22Rv1 (cell line): ENCODE measurements at regions not wholly inside any gene's neighbourhood (a gene's known extent, or its start where the extent isn't known, plus 50 kb on each side); places are given as distances from the start of the nearest gene placed in this dataset.

Experiments
- H3K27ac ChIP-seq: fragments of 450-650 bp; 2 replicates; pipeline ENCODE4 v1.5.1; 2017
- ZFX ChIP-seq: fragments of 450-650 bp; IDR thresholded peaks from 2 replicates; pipeline ENCODE4 v1.6.1; 2017; ENCODE audit warnings: antibody characterized with exemption, borderline replicate concordance
- TF ChIP-seq, protein P1 (sequence below): fragments of 450-650 bp; IDR thresholded peaks from 2 replicates; pipeline ENCODE4 v1.5.1; 2017; ENCODE audit warnings: mild to moderate bottlenecking

DNA sequence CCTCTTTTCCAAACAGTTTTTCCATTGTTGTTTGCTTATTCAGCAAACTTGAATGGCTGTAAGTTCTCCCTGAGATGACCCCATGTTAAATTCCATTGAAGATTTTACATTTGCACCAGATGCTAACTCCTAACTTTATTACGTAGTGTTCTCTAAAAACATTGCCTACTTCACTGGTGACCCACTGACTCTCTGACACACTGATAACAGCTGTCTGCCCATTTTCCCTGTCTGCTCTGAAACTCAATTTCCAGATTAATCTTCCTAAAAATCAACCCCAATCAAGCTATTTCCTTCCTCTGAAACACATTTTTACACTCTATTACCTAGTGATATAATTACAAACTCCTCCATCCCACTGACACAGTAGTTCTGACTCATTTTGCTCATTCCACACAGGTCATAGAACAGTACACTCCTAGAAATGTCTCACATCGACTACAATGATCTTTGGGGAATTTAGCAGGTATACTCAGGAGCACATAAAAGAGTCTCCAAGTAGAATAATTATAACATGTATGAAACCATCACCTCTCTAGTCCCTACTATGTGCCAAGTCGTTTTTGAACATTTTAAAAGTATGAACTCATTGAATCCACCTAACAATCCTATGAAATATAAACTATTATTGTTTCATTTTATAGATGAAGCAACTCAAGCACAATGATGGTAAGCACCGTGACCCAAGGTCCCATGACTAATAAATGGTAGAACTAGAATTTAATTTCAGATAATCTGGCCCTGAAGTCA lies 210.9 kb downstream of the SLIT2 start:
- no peak overlapping the region for H3K27ac ChIP-seq
- TF ChIP-seq, protein P1, sequence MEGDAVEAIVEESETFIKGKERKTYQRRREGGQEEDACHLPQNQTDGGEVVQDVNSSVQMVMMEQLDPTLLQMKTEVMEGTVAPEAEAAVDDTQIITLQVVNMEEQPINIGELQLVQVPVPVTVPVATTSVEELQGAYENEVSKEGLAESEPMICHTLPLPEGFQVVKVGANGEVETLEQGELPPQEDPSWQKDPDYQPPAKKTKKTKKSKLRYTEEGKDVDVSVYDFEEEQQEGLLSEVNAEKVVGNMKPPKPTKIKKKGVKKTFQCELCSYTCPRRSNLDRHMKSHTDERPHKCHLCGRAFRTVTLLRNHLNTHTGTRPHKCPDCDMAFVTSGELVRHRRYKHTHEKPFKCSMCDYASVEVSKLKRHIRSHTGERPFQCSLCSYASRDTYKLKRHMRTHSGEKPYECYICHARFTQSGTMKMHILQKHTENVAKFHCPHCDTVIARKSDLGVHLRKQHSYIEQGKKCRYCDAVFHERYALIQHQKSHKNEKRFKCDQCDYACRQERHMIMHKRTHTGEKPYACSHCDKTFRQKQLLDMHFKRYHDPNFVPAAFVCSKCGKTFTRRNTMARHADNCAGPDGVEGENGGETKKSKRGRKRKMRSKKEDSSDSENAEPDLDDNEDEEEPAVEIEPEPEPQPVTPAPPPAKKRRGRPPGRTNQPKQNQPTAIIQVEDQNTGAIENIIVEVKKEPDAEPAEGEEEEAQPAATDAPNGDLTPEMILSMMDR, result no peak
- TF ChIP-seq ZFX, result no peak

DNA sequence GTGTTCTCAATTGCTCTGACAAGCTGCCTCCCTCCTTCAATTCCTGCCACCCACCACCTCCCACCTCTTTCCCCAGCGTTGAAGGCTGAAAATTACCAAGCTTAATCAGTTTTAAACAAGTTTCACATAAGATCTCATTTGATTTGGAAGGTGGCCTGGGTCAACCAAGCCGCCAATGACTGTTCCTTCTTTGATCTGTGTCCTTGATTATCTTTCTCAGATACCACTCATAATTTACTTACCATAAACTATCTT lies 211.4 kb downstream of the SLIT2 start:
- TF ChIP-seq ZFX, result no peak
- TF ChIP-seq, protein P1, result no peak
- no peak overlapping the region for H3K27ac ChIP-seq

DNA sequence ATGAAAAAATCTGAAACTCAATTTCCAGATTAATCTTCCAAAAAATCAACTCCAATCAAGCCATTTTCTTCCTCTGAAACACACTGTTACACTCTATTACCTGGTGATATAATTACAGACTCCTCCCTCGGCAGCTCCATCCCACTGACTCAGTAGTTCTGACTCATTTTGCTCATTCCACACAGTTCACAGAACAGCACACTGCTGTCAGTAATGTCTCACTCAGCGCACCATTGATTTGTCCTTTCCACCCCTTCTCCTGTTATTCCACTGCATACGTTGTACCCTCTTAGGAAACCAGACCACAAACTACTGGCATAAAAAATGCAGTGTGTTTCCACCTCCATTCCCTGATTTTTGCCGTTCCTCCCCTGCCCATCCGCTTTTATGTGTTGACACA lies 212.7 kb downstream of the SLIT2 start:
- TF ChIP-seq, protein P1, result no peak
- TF ChIP-seq ZFX, result no peak
- no peak overlapping the region for H3K27ac ChIP-seq

DNA sequence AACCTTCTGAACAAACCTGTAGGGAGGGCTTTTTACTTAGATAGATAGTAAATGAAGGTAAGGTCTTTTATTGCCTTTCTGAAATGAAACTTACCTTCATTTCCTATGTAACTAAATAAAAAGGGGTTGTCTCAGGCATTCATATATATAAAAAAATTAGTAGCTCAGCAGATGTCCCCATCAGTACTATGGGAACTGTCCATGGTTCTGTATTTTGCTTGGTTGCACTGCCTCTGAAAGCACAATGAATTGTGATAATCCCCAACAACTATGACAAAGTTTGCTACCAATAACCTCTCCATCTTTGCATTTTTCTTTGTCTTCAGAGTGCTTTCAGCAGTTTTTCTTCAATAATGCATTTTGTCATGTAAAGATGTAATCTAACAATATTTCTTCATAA lies 222.4 kb downstream of the SLIT2 start:
- TF ChIP-seq ZFX, result no peak
- TF ChIP-seq, protein P1, result no peak
- H3K27ac ChIP-seq, result no peak overlapping the region

DNA sequence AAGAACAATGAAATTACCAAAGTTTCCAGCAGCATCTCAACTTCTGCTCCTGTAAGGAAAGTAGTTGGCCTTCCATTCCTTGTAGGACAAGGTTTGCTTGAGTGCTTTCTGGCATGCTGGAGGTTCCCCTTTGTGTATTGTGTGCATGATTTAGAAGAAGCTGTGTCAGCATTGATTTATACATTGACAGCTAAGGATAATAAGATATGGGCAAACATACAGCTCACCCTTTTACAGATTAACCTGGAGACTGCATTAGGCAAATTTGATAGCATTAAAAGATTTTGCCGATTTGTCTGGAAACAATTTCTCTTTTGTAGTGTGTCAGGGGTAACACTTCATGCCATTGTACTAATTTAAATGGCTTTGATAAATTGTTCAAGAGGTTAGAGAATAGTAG lies 221.8 kb upstream of the PACRGL start:
- no peak overlapping the region for H3K27ac ChIP-seq
- TF ChIP-seq, protein P1, result no peak
- TF ChIP-seq ZFX, result no peak

DNA sequence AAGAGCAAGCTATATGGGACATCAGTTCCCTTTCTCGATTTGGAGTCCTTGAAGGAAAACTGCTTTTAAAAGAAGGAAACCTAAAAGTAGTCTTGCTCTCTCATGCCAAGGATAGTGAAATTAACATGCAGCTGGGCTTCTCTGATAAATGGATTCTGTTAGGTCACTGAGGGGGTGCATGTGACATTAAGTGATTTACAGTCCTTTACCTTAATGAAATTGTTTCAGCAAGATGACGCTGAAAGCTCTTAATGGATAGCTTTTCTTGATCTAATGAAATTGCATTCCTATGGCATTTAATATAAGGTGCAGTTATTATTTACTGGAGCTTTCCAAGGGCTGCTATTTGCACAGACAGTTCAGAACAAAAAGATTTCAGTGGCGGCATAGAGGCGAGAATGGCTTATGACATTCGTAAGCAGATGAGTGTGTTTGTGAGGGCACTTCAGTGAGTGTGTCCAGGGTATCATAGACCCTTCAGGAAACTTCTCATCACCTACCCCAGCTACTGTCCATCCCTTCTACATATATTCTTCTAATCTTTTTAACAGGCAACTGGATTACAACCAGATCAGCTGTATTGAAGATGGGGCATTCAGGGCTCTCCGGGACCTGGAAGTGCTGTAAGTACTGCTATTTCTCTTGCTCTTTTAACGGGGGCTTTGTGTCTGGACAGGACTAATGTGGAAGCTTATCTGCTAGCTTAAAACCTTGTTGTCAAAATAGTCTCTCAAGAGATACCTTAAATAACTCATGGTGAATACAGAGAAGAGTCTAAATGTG lies 219.9 kb upstream of the PACRGL start:
- TF ChIP-seq, protein P1, result no peak
- no peak for TF ChIP-seq ZFX

DNA sequence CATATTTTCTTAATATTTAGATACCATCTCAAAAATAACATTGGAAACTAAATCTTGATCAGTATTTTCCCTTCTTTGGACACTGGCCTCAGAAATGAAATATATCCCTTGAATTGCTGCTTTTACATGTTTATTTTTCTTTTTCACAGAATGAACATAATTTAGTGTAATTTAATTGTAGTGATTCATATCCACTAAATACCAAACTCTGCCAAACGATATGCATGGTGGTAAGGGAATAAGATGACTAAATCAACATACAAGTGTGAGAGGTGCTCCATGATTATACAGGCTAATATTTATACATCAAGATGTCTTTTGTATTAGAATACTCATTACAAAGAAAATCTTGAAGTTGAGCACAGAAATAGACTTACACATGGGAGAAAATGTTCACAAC lies 216.8 kb upstream of the PACRGL start:
- no peak overlapping the region for H3K27ac ChIP-seq

More for the DNA sequence above, 219.9 kb upstream of the PACRGL start:
- no peak overlapping the region for H3K27ac ChIP-seq

More for the DNA sequence above, 216.8 kb upstream of the PACRGL start:
- TF ChIP-seq, protein P1, result no peak
- TF ChIP-seq ZFX, result no peak
